ENCODE measurements at regions not wholly inside any gene's neighbourhood (a gene's known extent, or its start where the extent isn't known, plus 50 kb on each side); places are given as distances from the start of the nearest gene placed in this dataset.
"Not testable (repeated sequence)": the region's sequence is repeated elsewhere in the genome, so short reads cannot be mapped to it uniquely, and the experiment has no call there.

DNA sequence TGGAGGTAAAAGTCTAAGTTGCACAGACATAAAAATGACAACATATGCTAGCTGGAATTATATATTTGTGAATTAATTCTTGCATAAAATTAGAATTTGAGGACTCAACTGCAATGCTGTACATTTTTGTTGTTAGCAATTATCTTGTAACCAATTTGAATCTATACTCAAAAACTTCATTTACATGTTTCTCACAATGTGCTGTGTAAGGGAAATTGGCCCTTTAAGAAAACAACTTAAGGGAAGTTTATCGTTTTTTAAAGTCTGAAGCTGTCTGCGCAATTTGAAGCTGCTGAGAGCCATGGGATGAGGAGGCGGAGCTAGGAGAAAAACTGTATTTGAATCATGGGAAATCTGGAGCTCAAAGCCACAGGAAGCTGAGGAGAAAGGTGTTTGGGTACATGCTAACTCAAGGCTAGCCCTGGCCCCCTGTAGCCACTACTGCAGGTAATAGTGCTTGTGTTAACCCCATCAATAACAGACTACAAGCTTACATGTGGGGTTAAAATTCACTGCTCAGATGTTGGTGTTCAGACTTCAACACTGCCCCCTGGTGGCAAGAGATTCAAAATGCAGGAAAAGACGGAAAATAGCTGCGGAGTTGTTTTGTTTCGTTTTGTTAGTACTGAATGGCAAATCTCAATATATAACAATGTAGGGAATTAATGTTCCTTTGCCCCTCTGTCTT is 126.1 kb downstream of the BRD1 start:
- peaks cover 27% of the 10 kb centered on the region for H3K27me3 ChIP-seq (ENCODE audit: insufficient read depth, poor library complexity, severe bottlenecking)
- no peak overlapping the region for H3K4me3 ChIP-seq (replicated peaks; ENCODE audit: insufficient read depth, low read length)
- peak; percentile 3 to 14 for DNase-seq (ENCODE audit: low read depth in 1 of 2, low spot score in 1 of 2)
- H3K27ac ChIP-seq (replicated peaks): no peak overlapping the region
- TF ChIP-seq POLR2AphosphoS5 (IDR thresholded peaks at IDR 0.05; ENCODE audit: low read depth) (no peak), GABPA (IDR thresholded peaks at IDR 0.05; ENCODE audit: low read depth) (no peak), SPI1 (IDR thresholded peaks at IDR 0.05; ENCODE audit: borderline replicate concordance, low read depth) (no peak)
- TF ChIP-seq, protein P1, sequence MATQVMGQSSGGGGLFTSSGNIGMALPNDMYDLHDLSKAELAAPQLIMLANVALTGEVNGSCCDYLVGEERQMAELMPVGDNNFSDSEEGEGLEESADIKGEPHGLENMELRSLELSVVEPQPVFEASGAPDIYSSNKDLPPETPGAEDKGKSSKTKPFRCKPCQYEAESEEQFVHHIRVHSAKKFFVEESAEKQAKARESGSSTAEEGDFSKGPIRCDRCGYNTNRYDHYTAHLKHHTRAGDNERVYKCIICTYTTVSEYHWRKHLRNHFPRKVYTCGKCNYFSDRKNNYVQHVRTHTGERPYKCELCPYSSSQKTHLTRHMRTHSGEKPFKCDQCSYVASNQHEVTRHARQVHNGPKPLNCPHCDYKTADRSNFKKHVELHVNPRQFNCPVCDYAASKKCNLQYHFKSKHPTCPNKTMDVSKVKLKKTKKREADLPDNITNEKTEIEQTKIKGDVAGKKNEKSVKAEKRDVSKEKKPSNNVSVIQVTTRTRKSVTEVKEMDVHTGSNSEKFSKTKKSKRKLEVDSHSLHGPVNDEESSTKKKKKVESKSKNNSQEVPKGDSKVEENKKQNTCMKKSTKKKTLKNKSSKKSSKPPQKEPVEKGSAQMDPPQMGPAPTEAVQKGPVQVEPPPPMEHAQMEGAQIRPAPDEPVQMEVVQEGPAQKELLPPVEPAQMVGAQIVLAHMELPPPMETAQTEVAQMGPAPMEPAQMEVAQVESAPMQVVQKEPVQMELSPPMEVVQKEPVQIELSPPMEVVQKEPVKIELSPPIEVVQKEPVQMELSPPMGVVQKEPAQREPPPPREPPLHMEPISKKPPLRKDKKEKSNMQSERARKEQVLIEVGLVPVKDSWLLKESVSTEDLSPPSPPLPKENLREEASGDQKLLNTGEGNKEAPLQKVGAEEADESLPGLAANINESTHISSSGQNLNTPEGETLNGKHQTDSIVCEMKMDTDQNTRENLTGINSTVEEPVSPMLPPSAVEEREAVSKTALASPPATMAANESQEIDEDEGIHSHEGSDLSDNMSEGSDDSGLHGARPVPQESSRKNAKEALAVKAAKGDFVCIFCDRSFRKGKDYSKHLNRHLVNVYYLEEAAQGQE (IDR thresholded peaks at IDR 0.05; ENCODE audit: insufficient replicate concordance, low read depth): no peak
- TF ChIP-seq, protein P2, sequence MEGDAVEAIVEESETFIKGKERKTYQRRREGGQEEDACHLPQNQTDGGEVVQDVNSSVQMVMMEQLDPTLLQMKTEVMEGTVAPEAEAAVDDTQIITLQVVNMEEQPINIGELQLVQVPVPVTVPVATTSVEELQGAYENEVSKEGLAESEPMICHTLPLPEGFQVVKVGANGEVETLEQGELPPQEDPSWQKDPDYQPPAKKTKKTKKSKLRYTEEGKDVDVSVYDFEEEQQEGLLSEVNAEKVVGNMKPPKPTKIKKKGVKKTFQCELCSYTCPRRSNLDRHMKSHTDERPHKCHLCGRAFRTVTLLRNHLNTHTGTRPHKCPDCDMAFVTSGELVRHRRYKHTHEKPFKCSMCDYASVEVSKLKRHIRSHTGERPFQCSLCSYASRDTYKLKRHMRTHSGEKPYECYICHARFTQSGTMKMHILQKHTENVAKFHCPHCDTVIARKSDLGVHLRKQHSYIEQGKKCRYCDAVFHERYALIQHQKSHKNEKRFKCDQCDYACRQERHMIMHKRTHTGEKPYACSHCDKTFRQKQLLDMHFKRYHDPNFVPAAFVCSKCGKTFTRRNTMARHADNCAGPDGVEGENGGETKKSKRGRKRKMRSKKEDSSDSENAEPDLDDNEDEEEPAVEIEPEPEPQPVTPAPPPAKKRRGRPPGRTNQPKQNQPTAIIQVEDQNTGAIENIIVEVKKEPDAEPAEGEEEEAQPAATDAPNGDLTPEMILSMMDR (IDR thresholded peaks at IDR 0.05; ENCODE audit: insufficient read depth, low read length): peak; percentile 36

DNA sequence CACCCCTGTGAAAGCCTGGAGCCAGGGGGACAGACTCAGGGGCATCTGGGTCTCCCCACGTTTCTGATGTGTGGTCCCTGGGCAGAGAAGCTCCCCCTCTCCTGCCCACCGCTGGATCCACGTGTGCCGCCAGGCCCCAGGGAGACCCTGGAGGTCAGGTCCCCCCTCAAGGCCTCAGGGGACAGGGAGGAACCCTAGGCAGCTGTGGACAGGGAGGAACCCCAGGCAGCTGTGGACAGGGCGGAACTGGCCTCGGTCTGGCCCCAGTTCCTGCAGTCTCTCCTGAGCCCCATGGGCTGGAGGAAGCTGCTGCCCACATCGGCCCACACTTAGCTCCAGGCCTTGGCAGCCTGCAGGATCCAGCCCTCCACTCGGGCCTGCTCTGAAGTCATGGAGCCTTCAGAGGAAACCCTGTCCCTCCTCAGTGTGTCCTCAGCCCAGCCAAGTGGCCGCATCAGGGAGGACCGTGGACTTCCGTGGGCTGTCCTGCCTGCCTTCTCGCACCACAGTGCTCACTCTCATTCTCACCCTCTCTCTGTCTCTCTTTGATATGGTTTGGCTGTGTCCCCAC is 127.7 kb downstream of the BRD1 start:
- no peak for TF ChIP-seq POLR2AphosphoS5 (IDR thresholded peaks at IDR 0.05; ENCODE audit: low read depth)
- TF ChIP-seq, protein P2 (IDR thresholded peaks at IDR 0.05; ENCODE audit: insufficient read depth, low read length): no peak
- no peak for TF ChIP-seq GABPA (IDR thresholded peaks at IDR 0.05; ENCODE audit: low read depth)
- no peak for TF ChIP-seq SPI1 (IDR thresholded peaks at IDR 0.05; ENCODE audit: borderline replicate concordance, low read depth)
- TF ChIP-seq, protein P1 (IDR thresholded peaks at IDR 0.05; ENCODE audit: insufficient replicate concordance, low read depth): no peak
- Histone ChIP-seq H3K4me3 (replicated peaks; ENCODE audit: insufficient read depth, low read length) (no peak overlapping the region), H3K27ac (replicated peaks) (no peak overlapping the region), H3K27me3 (ENCODE audit: insufficient read depth, poor library complexity, severe bottlenecking) (peaks cover 15% of the 10 kb centered on the region)
- DNase-seq (ENCODE audit: low read depth in 1 of 2, low spot score in 1 of 2): no peak

DNA sequence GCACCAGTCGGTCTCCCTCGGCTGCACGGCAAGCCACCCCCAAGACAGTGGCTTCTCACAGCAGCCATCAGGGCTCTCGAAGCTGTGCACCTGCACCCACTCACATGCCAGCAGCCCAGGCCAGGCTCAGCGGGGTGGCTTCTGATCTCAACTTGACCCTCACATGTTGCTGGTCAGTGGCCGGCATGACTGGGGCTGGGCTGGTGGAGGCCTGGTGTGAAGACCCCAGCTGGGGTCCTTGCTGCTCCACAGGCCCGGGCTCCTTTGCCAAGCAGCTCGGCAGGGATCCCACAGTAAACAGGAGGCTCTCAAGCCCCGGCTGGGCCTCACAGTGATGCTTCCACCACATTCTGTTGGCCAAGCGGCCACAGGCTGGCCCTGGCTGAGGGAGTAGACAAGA is 128.2 kb downstream of the BRD1 start:
- H3K4me3 ChIP-seq (replicated peaks; ENCODE audit: insufficient read depth, low read length): no peak overlapping the region
- no peak overlapping the region for H3K27ac ChIP-seq (replicated peaks)
- TF ChIP-seq SPI1 (IDR thresholded peaks at IDR 0.05; ENCODE audit: borderline replicate concordance, low read depth): no peak
- TF ChIP-seq, protein P1 (IDR thresholded peaks at IDR 0.05; ENCODE audit: insufficient replicate concordance, low read depth): no peak
- TF ChIP-seq, protein P2 (IDR thresholded peaks at IDR 0.05; ENCODE audit: insufficient read depth, low read length): no peak
- no peak for TF ChIP-seq POLR2AphosphoS5 (IDR thresholded peaks at IDR 0.05; ENCODE audit: low read depth)
- no peak for TF ChIP-seq GABPA (IDR thresholded peaks at IDR 0.05; ENCODE audit: low read depth)
- no peak for DNase-seq (ENCODE audit: low read depth in 1 of 2, low spot score in 1 of 2)
- peaks cover 10% of the 10 kb centered on the region for H3K27me3 ChIP-seq (ENCODE audit: insufficient read depth, poor library complexity, severe bottlenecking)

DNA sequence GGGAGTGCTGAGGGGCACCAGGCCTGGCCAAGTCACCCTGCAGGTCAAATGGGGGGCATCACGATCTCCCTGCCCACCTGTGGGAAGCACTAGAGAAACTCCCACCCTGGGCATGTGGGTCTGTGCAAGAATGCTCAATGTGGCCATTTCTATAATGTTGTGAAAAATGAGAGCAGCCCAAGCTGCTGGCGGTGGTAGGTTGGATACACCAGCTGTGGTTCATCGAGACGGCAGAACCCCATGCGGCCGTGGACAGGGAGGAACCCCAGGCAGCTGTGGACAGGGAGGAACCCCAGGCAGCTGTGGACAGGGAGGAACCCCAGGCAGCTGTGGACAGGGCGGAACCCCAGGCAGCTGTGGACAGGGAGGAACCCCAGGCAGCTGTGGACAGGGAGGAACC is 129.1 kb downstream of the BRD1 start:
- H3K4me3 ChIP-seq (replicated peaks; ENCODE audit: insufficient read depth, low read length); H3K27me3 ChIP-seq (ENCODE audit: insufficient read depth, poor library complexity, severe bottlenecking); H3K27ac ChIP-seq (replicated peaks); DNase-seq (ENCODE audit: low read depth in 1 of 2, low spot score in 1 of 2): not testable (repeated sequence)

Data from HL-60 (cell line).